Type B pancreatic cell (in vitro differentiated cells): ENCODE measurements at regions not wholly inside any gene's neighbourhood (a gene's known extent, or its start where the extent isn't known, plus 50 kb on each side); places are given as distances from the start of the nearest gene placed in this dataset.

Experiments used
- DNase-seq: peaks from one replicate; pipeline ENCODE4 v3.0.0; 2021; ENCODE audit warnings: mixed read lengths; ENCODE audit not compliant: unreplicated experiment; ENCODE audit errors: extremely low spot score
- H3K27ac Mint-ChIP-seq: 2 replicates; pipeline ENCODE4 v1.8.0; 2021; ENCODE audit warnings: mild to moderate bottlenecking, mixed read lengths
- H3K27me3 Mint-ChIP-seq: 2 replicates; pipeline ENCODE4 v1.8.0; 2021; ENCODE audit warnings: mixed read lengths
- H3K36me3 Mint-ChIP-seq: 2 replicates; pipeline ENCODE4 v1.8.0; 2021; ENCODE audit warnings: mixed read lengths
- H3K4me1 Mint-ChIP-seq: one replicate; pipeline ENCODE4 v1.8.0; 2021; ENCODE audit warnings: mixed read lengths; ENCODE audit not compliant: unreplicated experiment
- H3K4me3 Mint-ChIP-seq: 2 replicates; pipeline ENCODE4 v1.8.0; 2021; ENCODE audit warnings: mild to moderate bottlenecking, mixed read lengths
- H3K9me3 Mint-ChIP-seq: 2 replicates; pipeline ENCODE4 v1.8.0; 2021; ENCODE audit warnings: mixed read lengths
- CTCF ChIP-seq: fragments of 200-600 bp; sonication (generic); conservative IDR thresholded peaks from 2 replicates; pipeline ENCODE4 v1.5.0; 2021; ENCODE audit warnings: antibody characterized with exemption, mild to moderate bottlenecking

GRCh38 chr12:28054583-28054982 lies 82.0 kb upstream of the PTHLH start:
- no peaks in the 10 kb centered on the region for H3K27me3 Mint-ChIP-seq
- no peaks in the 10 kb centered on the region for H3K36me3 Mint-ChIP-seq
- no peak overlapping the region for H3K4me3 Mint-ChIP-seq
- peaks cover 6% of the 10 kb centered on the region for H3K4me1 Mint-ChIP-seq
- DNase-seq, result no peak
- no peaks in the 10 kb centered on the region for H3K9me3 Mint-ChIP-seq
- H3K27ac Mint-ChIP-seq, result no peak overlapping the region
- no peak for TF ChIP-seq CTCF

- Mint-ChIP-seq H3K27ac (no peak overlapping the region), H3K27me3 (peaks cover 8% of the 10 kb centered on the region), H3K36me3 (peaks cover 8% of the 10 kb centered on the region), H3K4me1 (no peaks in the 10 kb centered on the region), H3K9me3 (no peaks in the 10 kb centered on the region), H3K4me3 (no peak overlapping the region)
- no peak for DNase-seq
- TF ChIP-seq CTCF, result no peak
Observed at GRCh38 chr12:28057856-28058615, 85.5 kb upstream of the PTHLH start.

- no peak overlapping the region for H3K4me3 Mint-ChIP-seq
- H3K4me1 Mint-ChIP-seq, result no peaks in the 10 kb centered on the region
- no peaks in the 10 kb centered on the region for H3K9me3 Mint-ChIP-seq
- H3K36me3 Mint-ChIP-seq, result peaks cover 8% of the 10 kb centered on the region
- no peak for DNase-seq
- no peak overlapping the region for H3K27ac Mint-ChIP-seq
- H3K27me3 Mint-ChIP-seq, result peaks cover 8% of the 10 kb centered on the region
- TF ChIP-seq CTCF, result no peak
Observed at GRCh38 chr12:28059220-28059619, 86.7 kb upstream of the PTHLH start.

- no peak for TF ChIP-seq CTCF
- Mint-ChIP-seq H3K4me1 (no peaks in the 10 kb centered on the region), H3K36me3 (peaks cover 8% of the 10 kb centered on the region), H3K9me3 (no peaks in the 10 kb centered on the region), H3K4me3 (no peak overlapping the region), H3K27me3 (peaks cover 8% of the 10 kb centered on the region), H3K27ac (no peak overlapping the region)
- no peak for DNase-seq
Observed at GRCh38 chr12:28059668-28060067, 87.1 kb upstream of the PTHLH start.

GRCh38 chr12:28060871-28061270 lies 88.3 kb upstream of the PTHLH start:
- H3K4me1 Mint-ChIP-seq, result no peaks in the 10 kb centered on the region
- H3K36me3 Mint-ChIP-seq, result peaks cover 8% of the 10 kb centered on the region
- no peak overlapping the region for H3K27ac Mint-ChIP-seq
- TF ChIP-seq CTCF, result no peak
- peaks cover 8% of the 10 kb centered on the region for H3K27me3 Mint-ChIP-seq
- no peaks in the 10 kb centered on the region for H3K9me3 Mint-ChIP-seq
- DNase-seq, result no peak
- no peak overlapping the region for H3K4me3 Mint-ChIP-seq
